ENCODE measurements at regions not wholly inside any gene's neighbourhood (a gene's known extent, or its start where the extent isn't known, plus 50 kb on each side); places are given as distances from the start of the nearest gene placed in this dataset.

DNA sequence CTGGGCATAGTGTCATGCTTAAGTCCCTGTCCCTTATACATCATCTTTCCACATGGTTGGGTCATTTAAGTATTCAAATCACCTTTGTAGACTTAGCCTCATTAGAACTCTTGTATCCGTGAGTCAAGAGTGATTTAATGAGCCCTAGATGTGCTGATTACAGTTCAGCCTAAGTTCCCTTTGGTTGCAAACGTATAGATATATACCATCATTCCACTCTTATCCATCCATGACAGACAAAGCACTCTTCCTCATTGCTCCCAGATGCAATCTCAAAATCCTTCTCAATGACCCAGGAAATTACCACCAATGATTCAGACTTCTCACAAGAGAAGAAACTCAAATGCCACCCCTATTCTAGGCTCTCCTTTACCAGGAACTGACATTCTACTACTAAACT is 50.2 kb upstream of the C3orf49 start:
- Histone ChIP-seq H3K9me3 (ENCODE audit: low read depth, low read length, poor library complexity, severe bottlenecking) (no peaks in the 10 kb centered on the region), H3K36me3 (ENCODE audit: insufficient read depth, low read length, poor library complexity, severe bottlenecking) (no peaks in the 10 kb centered on the region), H3K4me3 (ENCODE audit: low read depth, low read length, poor library complexity, severe bottlenecking) (no peak overlapping the region), H3K27ac (ENCODE audit: low read depth, low read length, poor library complexity, severe bottlenecking) (no peak overlapping the region), H3K27me3 (replicated peaks; ENCODE audit: insufficient read depth, low read depth, low read length, poor library complexity) (no peaks in the 10 kb centered on the region), H3K4me1 (ENCODE audit: insufficient read depth, low read length, poor library complexity, severe bottlenecking) (no peaks in the 10 kb centered on the region)
- no TSS peak for BruUV-seq (replicated peaks)
- CTCF ChIA-PET = no interaction called here
- DNase-seq (ENCODE audit: low spot score) = no peak
- TF ChIP-seq CTCF (conservative IDR thresholded peaks at IDR 0.05; ENCODE audit: low read depth, low read length) (no peak), EZH2 (IDR thresholded peaks at IDR 0.05; ENCODE audit: borderline replicate concordance, low read depth, low read length, poor library complexity, severe bottlenecking) (no peak)
- POLR2A ChIA-PET (ENCODE audit: low non-redundant PET) = no interaction called here
- intact Hi-C loops (cut with micrococcal nuclease; ENCODE audit: unreplicated experiment) = no loop called here

All from A673 (cell line).